Astrocyte (in vitro differentiated cells and primary cell): ENCODE measurements at regions not wholly inside any gene's neighbourhood (a gene's known extent, or its start where the extent isn't known, plus 50 kb on each side); places are given as distances from the start of the nearest gene placed in this dataset.

ENCODE experiments used
- EZH2 ChIP-seq: IDR thresholded peaks from 2 replicates; pipeline ENCODE4 v1.6.1; 2012; ENCODE audit warnings: mild to moderate bottlenecking, low read length, inconsistent platforms; ENCODE audit not compliant: insufficient read depth
- TF ChIP-seq, protein P1 (sequence below): IDR thresholded peaks from 2 replicates; pipeline ENCODE4 v1.5.1; 2011; ENCODE audit warnings: low read depth, mild to moderate bottlenecking, inconsistent platforms, low read length, moderate library complexity; ENCODE audit not compliant: insufficient read depth

DNA sequence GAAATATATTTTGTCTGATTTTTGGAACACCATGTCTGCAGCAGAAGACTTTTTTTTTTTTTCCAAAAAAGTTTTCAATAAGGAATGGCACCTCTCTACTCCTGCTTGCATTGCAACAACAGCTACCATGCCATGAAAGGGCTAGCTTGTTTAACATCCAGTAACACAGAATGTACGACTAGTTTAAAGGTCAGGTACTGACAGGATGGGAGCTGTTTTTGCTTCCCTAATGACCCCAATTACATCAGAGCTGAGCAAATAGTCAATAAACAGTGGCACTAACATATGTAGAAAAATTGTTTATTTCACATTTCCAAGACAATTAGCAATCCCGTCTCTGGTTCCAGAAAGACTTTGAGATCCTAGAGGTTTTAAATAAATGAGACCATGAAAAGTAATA is 693.8 kb downstream of the NR2F1-AS1 start:
- TF ChIP-seq, protein P1, sequence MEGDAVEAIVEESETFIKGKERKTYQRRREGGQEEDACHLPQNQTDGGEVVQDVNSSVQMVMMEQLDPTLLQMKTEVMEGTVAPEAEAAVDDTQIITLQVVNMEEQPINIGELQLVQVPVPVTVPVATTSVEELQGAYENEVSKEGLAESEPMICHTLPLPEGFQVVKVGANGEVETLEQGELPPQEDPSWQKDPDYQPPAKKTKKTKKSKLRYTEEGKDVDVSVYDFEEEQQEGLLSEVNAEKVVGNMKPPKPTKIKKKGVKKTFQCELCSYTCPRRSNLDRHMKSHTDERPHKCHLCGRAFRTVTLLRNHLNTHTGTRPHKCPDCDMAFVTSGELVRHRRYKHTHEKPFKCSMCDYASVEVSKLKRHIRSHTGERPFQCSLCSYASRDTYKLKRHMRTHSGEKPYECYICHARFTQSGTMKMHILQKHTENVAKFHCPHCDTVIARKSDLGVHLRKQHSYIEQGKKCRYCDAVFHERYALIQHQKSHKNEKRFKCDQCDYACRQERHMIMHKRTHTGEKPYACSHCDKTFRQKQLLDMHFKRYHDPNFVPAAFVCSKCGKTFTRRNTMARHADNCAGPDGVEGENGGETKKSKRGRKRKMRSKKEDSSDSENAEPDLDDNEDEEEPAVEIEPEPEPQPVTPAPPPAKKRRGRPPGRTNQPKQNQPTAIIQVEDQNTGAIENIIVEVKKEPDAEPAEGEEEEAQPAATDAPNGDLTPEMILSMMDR = no peak
- TF ChIP-seq EZH2 = no peak
